HepG2 (cell line): ENCODE measurements at regions not wholly inside any gene's neighbourhood (a gene's known extent, or its start where the extent isn't known, plus 50 kb on each side); places are given as distances from the start of the nearest gene placed in this dataset.

ENCODE experiments used
- ATAC-seq: fragments of 200-7000 bp; cut with Tn5 transposase; 3 replicates; pipeline ENCODE4 v1.9.1; 2020; ENCODE audit warnings: mild to moderate bottlenecking, moderate library complexity
- BruUV-seq: library from RNA; stranded (reverse); fragments of 400-500 nt; replicated peaks from 2 replicates; lab custom pipeline; 2021; lab: Mats Ljungman, UMichigan
- CTCF ChIA-PET: fragments of 300-600 bp; formaldehyde crosslinking; extraction: SDS; loops from one replicate; lab custom pipeline; 2021; ENCODE audit warnings: low total read pairs, inconsistent platforms, low intra/inter-chr PET ratio; lab: Yijun Ruan, JAX
- POLR2A ChIA-PET: fragments of 350-600 bp; sonication (Branson Sonifier 250); formaldehyde crosslinking; loops from one replicate; lab custom pipeline; 2020; ENCODE audit warnings: antibody characterized with exemption, inconsistent platforms; lab: Yijun Ruan, JAX
- DNase-seq: peaks from one replicate; pipeline ENCODE4 v3.0.0-alpha.2; 2015; ENCODE audit warnings: low spot score
- FAIRE-seq: peaks from 3 replicates; lab custom pipeline; 2011; peaks lifted over from hg19 to GRCh38; lab: Jason Lieb, UNC
- H2AFZ ChIP-seq: one replicate; pipeline ENCODE4 v1.6.1; 2011; ENCODE audit warnings: low read length, inconsistent platforms
- H3K27ac ChIP-seq: fragments of 300-600 bp; 3 replicates; pipeline ENCODE4 v1.8.0; 2011; ENCODE audit warnings: mixed run types, mild to moderate bottlenecking, mixed read lengths, low read length, inconsistent platforms; ENCODE audit not compliant: insufficient read depth; ENCODE audit errors: extremely low read length
- H3K27me3 ChIP-seq, 2 experiments: fragments of 200-600 bp in 1 of 2; 2 replicates in 1 of 2; 3 replicates in 1 of 2; pipeline versions ENCODE4 v1.6.0 to v1.8.0; 2011; ENCODE audit warnings: low read length in 2 of 2, mild to moderate bottlenecking in 2 of 2, moderate library complexity in 2 of 2, inconsistent platforms in 1 of 2; ENCODE audit not compliant: insufficient read depth in 2 of 2, control insufficient read depth in 1 of 2
- H3K36me3 ChIP-seq, 2 experiments: fragments of 200-600 bp in 1 of 2; replicated peaks in 1 of 2; 2 replicates in 1 of 2; 3 replicates in 1 of 2; pipeline versions ENCODE4 v1.5.1 to v1.8.0; 2011; ENCODE audit warnings: low read length in 2 of 2, inconsistent platforms in 1 of 2; ENCODE audit not compliant: insufficient read depth in 2 of 2, control insufficient read depth in 1 of 2
- H3K4me1 ChIP-seq: 2 replicates; pipeline ENCODE4 v1.5.1; 2012; ENCODE audit warnings: low read length, inconsistent platforms; ENCODE audit not compliant: insufficient read depth
- H3K4me2 ChIP-seq: 2 replicates; pipeline ENCODE4 v1.6.0; 2011; ENCODE audit warnings: low read depth, low read length, inconsistent platforms
- H3K4me3 ChIP-seq, 3 experiments: fragments of 200-600 bp in 1 of 3; sonication (generic), shearing (Covaris generic) in 1 of 3; replicated peaks in 1 of 3; 2 replicates each; pipeline ENCODE4 v1.5.1; 2011 to 2016; ENCODE audit warnings: low read length in 3 of 3, inconsistent platforms in 2 of 3, low read depth in 2 of 3, mild to moderate bottlenecking in 2 of 3, control low read depth in 1 of 3, mixed read lengths in 1 of 3; ENCODE audit not compliant: insufficient read depth in 1 of 3
- H3K79me2 ChIP-seq: one replicate; pipeline ENCODE4 v1.6.1; 2011; ENCODE audit warnings: low read length, inconsistent platforms; ENCODE audit not compliant: insufficient read depth
- H3K9ac ChIP-seq: 2 replicates; pipeline ENCODE4 v1.6.0; 2011; ENCODE audit warnings: mild to moderate bottlenecking, low read depth, low read length, inconsistent platforms; ENCODE audit not compliant: insufficient read depth
- H3K9me3 ChIP-seq: 2 replicates; pipeline ENCODE4 v1.5.1; 2012; ENCODE audit warnings: mild to moderate bottlenecking, low read length
- H4K20me1 ChIP-seq: 2 replicates; pipeline ENCODE4 v1.6.0; 2011; ENCODE audit warnings: inconsistent platforms, mild to moderate bottlenecking, low read length, moderate library complexity; ENCODE audit not compliant: insufficient read depth
- FOXA3 ChIP-seq: IDR thresholded peaks from 2 replicates; pipeline ENCODE4 v1.6.1; 2016; ENCODE audit warnings: missing genetic modification reagents, missing compliant biosample characterization
- HOXA9 ChIP-seq: sonication (generic); formaldehyde crosslinking; IDR thresholded peaks from 2 replicates; pipeline ENCODE4 v1.8.1; 2022; ENCODE audit warnings: missing genetic modification reagents, mild to moderate bottlenecking, moderate library complexity, borderline replicate concordance
- KDM5B ChIP-seq: sonication (generic); formaldehyde crosslinking; IDR thresholded peaks from 2 replicates; pipeline ENCODE4 v1.4.0; 2020; ENCODE audit warnings: missing genetic modification reagents, mild to moderate bottlenecking, borderline replicate concordance
- PHF21A ChIP-seq: sonication (generic); formaldehyde crosslinking; IDR thresholded peaks from 2 replicates; pipeline ENCODE4 v1.5.0; 2020; ENCODE audit warnings: mild to moderate bottlenecking, missing genetic modification reagents
- SIX1 ChIP-seq: sonication (generic); formaldehyde crosslinking; IDR thresholded peaks from 2 replicates; pipeline ENCODE4 v1.4.0; 2020; ENCODE audit warnings: missing genetic modification reagents, borderline replicate concordance
- SP1 ChIP-seq, 2 experiments: fragments of 450-650 bp in 1 of 2; sonication (generic) in 1 of 2; formaldehyde crosslinking in 1 of 2; IDR thresholded peaks; 2 replicates each; pipeline versions ENCODE4 v1.4.0 to v1.6.1; 2016 to 2020; ENCODE audit warnings: missing genetic modification reagents in 1 of 2
- SRF ChIP-seq: IDR thresholded peaks from 2 replicates; pipeline ENCODE4 v1.6.1; 2011; ENCODE audit warnings: mild to moderate bottlenecking, low read depth, low read length, moderate library complexity
- TFDP1 ChIP-seq: IDR thresholded peaks from 2 replicates; pipeline ENCODE4 v1.6.1; 2016; ENCODE audit warnings: missing compliant biosample characterization, missing genetic modification reagents, borderline replicate concordance
- ZFP36L2 ChIP-seq: sonication (generic); formaldehyde crosslinking; IDR thresholded peaks from 2 replicates; pipeline ENCODE4 v1.4.0; 2020; ENCODE audit warnings: missing genetic modification reagents
- ZNF136 ChIP-seq: sonication (generic); formaldehyde crosslinking; IDR thresholded peaks from 2 replicates; pipeline ENCODE4 v1.8.1; 2022; ENCODE audit warnings: low read depth, mild to moderate bottlenecking, moderate library complexity, missing genetic modification reagents
- ZNF281 ChIP-seq: sonication (generic); formaldehyde crosslinking; IDR thresholded peaks from 2 replicates; pipeline ENCODE4 v1.4.0; 2020; ENCODE audit warnings: missing genetic modification reagents, borderline replicate concordance
- ZNF556 ChIP-seq: sonication (generic); formaldehyde crosslinking; IDR thresholded peaks from 2 replicates; pipeline ENCODE4 v1.4.0; 2020; ENCODE audit warnings: mild to moderate bottlenecking, missing genetic modification reagents, borderline replicate concordance
- ZNF598 ChIP-seq: sonication (generic); formaldehyde crosslinking; IDR thresholded peaks from 2 replicates; pipeline ENCODE4 v1.5.1; 2020; ENCODE audit warnings: mild to moderate bottlenecking, missing genetic modification reagents, borderline replicate concordance
- ZNF780A ChIP-seq: sonication (generic); formaldehyde crosslinking; IDR thresholded peaks from 2 replicates; pipeline ENCODE4 v1.8.0; 2022; ENCODE audit warnings: mild to moderate bottlenecking, missing genetic modification reagents, moderate library complexity
- ZNF850 ChIP-seq: sonication (generic); formaldehyde crosslinking; conservative IDR thresholded peaks from 2 replicates; pipeline ENCODE4 v1.9.0; 2021; ENCODE audit warnings: mild to moderate bottlenecking, missing genetic modification reagents
- WGBS: methylation state at CpG from one replicate; pipeline ENCODE4 v1.1.6; 2017; ENCODE audit warnings: low lambda C conversion rate; 5-methylcytosine and 5-hydroxymethylcytosine counted together
- in situ Hi-C: cut with HindIII; loops from 2 replicates; pipeline ENCODE4 v1.10.0; 2017; ENCODE audit warnings: low pct_unique_long_range_greater_than_20kb; ENCODE audit not compliant: extremely low pct_ligation_motif_present
- intact Hi-C: fragments of 100-400 bp; cut with micrococcal nuclease; formaldehyde crosslinking; loops from one replicate; pipeline ENCODE4 v1.10.0; 2022; ENCODE audit not compliant: unreplicated experiment

GRCh38 chr20:46831633-46832011 is 63.0 kb upstream of the EYA2 start:
- no peak overlapping the region for H3K4me3 ChIP-seq
- H3K4me1 ChIP-seq = no peaks in the 10 kb centered on the region
- no peak overlapping the region for H3K4me2 ChIP-seq
- FAIRE-seq (no peak), ATAC-seq (no peak), DNase-seq (no peak)
- intact Hi-C loops = no loop called here
- BruUV-seq = no TSS peak
- no peaks in the 10 kb centered on the region for H3K9me3 ChIP-seq
- H4K20me1 ChIP-seq = no peaks in the 10 kb centered on the region
- H2AFZ ChIP-seq = no peak overlapping the region
- H3K9ac ChIP-seq = no peak overlapping the region
- peaks cover 2 to 38% of the 10 kb centered on the region in 2 experiments for H3K27me3 ChIP-seq
- in situ Hi-C loops = no loop called here
- H3K27ac ChIP-seq = no peak overlapping the region
- no peaks in the 10 kb centered on the region for H3K79me2 ChIP-seq
- CTCF ChIA-PET = no interaction called here
- WGBS = 27% methylated on average over 2 of the region's 2 CpGs
- TF ChIP-seq ZNF556 (CRISPR knock-in tag) = no peak
- TF ChIP-seq, all 625 proteins: peak for 0
- no peaks in the 10 kb centered on the region for H3K36me3 ChIP-seq
- POLR2A ChIA-PET = no interaction called here

GRCh38 chr20:46832555-46832954 is 62.1 kb upstream of the EYA2 start:
- no peaks in the 10 kb centered on the region for H3K9me3 ChIP-seq
- FAIRE-seq = no peak
- H3K4me3 ChIP-seq = no peak overlapping the region
- H4K20me1 ChIP-seq = no peaks in the 10 kb centered on the region
- no peak overlapping the region for H3K27ac ChIP-seq
- no peak overlapping the region for H3K9ac ChIP-seq
- in situ Hi-C loops = no loop called here
- BruUV-seq = no TSS peak
- ChIA-PET CTCF (no interaction called here), POLR2A (no interaction called here)
- WGBS = 0% methylated on average over 3 of the region's 3 CpGs
- H3K4me1 ChIP-seq = no peaks in the 10 kb centered on the region
- peaks cover 2 to 35% of the 10 kb centered on the region in 2 experiments for H3K27me3 ChIP-seq
- no peak overlapping the region for H3K4me2 ChIP-seq
- ATAC-seq = no peak
- no peaks in the 10 kb centered on the region for H3K36me3 ChIP-seq
- intact Hi-C loops = no loop called here
- no peak overlapping the region for H2AFZ ChIP-seq
- H3K79me2 ChIP-seq = no peaks in the 10 kb centered on the region
- no peak for DNase-seq
- TF ChIP-seq SIX1 (CRISPR knock-in tag) (no peak), ZNF281 (CRISPR knock-in tag) (no peak), ZNF780A (CRISPR knock-in tag) (no peak), TFDP1 (CRISPR knock-in tag) (no peak), SRF (no peak), ZFP36L2 (no peak), PHF21A (CRISPR knock-in tag) (no peak), FOXA3 (CRISPR knock-in tag) (no peak), SP1 (IDR thresholded peaks at IDR 0.05) (no peak), SP1 (CRISPR knock-in tag; IDR thresholded peaks at IDR 0.05) (no peak), ZNF850 (CRISPR knock-in tag) (no peak), ZNF136 (CRISPR knock-in tag) (no peak), KDM5B (CRISPR knock-in tag) (no peak), HOXA9 (CRISPR knock-in tag) (no peak), ZNF598 (CRISPR knock-in tag) (no peak)
